IPS-11a (cell line): ENCODE measurements at regions not wholly inside any gene's neighbourhood (a gene's known extent, or its start where the extent isn't known, plus 50 kb on each side); places are given as distances from the start of the nearest gene placed in this dataset.

Experiments used
- H3K4me3 ChIP-seq: one replicate; pipeline ENCODE4 v1.5.1; 2013; ENCODE audit warnings: low read depth, low read length, control low read depth

DNA sequence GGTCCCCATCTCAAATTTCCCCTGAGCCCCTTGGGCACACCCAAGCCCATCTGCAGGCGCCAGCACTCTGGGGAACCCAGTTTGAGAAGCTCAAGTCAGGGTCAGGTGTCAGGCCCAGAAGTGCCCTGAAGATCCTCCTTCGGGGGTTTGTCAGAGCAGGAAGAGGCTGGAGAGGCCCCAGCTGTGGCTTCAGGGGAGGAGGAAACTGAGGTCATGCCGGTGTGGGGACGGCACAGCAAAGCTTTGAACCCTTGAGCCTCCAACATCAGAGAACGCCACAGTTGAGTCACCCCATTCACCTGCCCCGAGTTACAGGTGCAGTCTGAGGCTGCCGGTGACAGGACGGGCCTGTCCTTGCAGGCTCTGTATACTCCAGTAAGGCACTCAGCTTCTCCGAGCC is 140.2 kb upstream of the CIBAR2 start:
- H3K4me3 ChIP-seq, result no peak overlapping the region

- H3K4me3 ChIP-seq, result no peak overlapping the region
These were observed 141.0 kb upstream of the CIBAR2 start for GRCh38 chr16:85253084-85253941.

GRCh38 chr16:85254051-85254450 is 141.8 kb upstream of the CIBAR2 start:
- H3K4me3 ChIP-seq, result no peak overlapping the region

GRCh38 chr16:85254921-85255320 is 142.6 kb upstream of the CIBAR2 start:
- no peak overlapping the region for H3K4me3 ChIP-seq

DNA sequence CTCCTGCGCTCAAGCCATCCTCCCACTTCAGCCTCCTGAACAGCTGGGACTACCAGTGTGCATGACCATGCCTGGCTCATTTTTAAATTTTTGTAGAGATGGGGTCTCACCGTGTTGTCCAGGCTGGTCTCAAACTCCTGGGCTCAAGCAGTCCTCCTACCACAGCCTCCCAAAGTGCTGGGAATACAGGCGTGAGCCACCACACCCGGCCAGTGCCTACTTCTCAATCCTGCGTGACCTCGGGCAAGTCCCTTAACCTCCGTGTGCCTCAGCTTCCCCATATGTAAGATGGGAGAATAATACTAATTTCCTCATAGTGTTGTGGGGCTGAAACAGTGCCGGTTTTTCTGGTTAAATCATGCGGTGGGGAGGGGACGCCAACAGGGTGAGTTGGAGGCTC is 143.5 kb upstream of the CIBAR2 start:
- no peak overlapping the region for H3K4me3 ChIP-seq

- no peak overlapping the region for H3K4me3 ChIP-seq
These were observed 144.0 kb upstream of the CIBAR2 start for GRCh38 chr16:85256190-85256739.

DNA sequence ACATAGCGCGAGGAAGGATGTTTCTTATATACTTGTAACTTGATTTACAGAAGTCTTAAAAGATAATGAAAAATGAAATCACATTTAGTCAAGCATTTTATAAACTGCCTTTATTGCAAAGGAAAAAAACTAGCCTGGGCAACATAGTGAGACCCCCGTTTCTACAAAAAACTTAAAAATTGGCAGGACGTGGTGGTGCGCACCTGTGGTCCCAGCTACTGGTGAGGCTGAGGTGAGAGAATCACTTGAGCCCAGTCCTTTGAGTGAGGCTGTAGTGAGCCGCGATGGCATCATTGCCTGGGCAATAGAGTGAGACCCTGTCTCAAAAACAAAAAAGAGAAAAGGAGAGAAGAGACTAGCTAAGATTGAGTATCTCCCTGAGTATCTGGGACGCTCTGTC is 145.2 kb upstream of the CIBAR2 start:
- H3K4me3 ChIP-seq, result no peak overlapping the region

GRCh38 chr16:85258166-85258565 is 145.9 kb upstream of the CIBAR2 start:
- no peak overlapping the region for H3K4me3 ChIP-seq

GRCh38 chr16:85258629-85259028 is 146.4 kb upstream of the CIBAR2 start:
- H3K4me3 ChIP-seq, result no peak overlapping the region

DNA sequence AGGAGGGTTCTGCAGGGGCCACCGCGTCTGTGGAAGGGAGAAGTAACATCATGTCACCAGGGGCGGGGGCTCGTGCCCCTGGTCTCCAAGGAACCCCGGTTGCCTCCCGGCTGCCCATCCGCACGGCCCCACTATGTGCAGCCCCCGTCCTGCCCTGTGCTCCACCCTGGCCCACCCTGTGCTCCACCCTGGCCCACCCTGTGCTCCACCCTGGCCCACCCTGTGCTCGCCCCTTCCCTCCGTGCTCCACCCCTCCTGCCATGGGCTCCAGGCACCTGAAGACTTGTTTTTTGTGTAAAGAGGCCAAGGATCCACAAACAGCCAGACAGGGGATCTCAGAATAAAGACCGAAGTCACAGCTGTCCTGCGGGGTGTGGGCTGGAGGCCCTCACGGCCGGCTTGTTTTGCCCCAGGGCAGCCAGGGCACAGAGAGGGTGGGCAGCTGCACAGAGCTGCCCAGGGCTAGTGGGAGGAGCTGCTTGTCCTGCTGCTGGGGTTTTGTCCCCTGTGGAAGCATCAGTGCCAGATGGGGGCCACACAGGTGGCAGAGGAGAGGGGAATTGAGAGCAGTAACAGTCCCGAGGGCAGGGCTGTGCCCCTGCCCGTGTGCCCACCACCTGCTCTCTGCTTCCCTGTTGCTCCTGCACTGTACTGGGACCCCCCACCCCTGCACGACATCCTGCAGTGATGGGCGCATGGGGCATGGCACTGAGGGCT is 147.0 kb upstream of the CIBAR2 start:
- H3K4me3 ChIP-seq, result no peak overlapping the region

DNA sequence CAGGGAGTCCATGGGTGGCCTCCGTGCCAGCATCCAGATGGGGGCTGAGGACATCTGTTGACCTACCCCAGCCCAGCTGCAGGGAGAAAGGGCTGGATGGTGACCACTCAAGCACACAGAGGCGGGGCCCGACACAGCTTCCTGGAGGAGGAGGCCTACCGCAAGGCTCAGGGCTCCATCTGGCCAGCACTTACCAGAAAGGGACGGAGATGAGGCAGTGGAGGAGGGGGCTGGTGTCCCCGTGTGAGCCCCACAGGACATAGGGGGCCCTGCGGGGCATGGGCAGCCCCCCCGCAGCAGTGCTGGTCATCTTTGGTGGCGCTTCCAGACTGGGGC is 147.5 kb upstream of the CIBAR2 start:
- no peak overlapping the region for H3K4me3 ChIP-seq

- no peak overlapping the region for H3K4me3 ChIP-seq
These were observed 148.9 kb upstream of the CIBAR2 start for GRCh38 chr16:85261204-85261603.

GRCh38 chr16:85261657-85262557 is 149.6 kb upstream of the CIBAR2 start:
- no peak overlapping the region for H3K4me3 ChIP-seq

GRCh38 chr16:85262558-85263238 is 150.4 kb upstream of the CIBAR2 start:
- no peak overlapping the region for H3K4me3 ChIP-seq

- no peak overlapping the region for H3K4me3 ChIP-seq
These were observed 150.9 kb upstream of the CIBAR2 start for GRCh38 chr16:85263239-85263585.

GRCh38 chr16:85264752-85265151 is 152.5 kb upstream of the CIBAR2 start:
- H3K4me3 ChIP-seq, result no peak overlapping the region

DNA sequence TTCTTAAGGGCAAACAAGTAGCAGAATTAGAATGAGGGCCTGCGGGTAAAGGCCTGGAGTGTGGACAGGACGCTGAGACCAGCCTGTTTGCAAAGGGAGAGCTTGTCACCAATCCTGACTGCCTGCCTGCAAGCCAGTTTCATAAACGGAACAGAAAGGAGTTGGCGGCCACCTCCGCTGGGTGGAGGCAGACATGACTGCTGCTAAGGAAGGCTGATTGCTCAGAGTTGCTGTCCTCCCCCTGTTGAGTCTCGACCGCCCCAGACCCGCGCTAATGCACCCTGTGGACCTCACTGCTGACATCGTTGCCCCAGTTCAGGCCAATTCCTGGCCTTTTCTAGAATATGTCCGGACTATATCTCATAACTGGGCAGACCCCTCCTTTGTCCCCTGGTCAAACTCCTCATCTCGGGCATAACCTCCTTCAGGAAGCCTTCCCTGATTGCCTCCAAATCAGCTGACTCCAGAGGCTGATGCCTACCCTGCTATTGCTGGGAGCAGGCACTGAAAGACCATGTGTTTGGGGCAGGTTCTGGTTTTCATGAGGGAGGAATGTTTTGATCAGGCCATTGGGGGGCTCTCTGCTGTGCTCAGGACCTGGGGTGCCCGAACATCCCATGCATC is 153.0 kb upstream of the CIBAR2 start:
- no peak overlapping the region for H3K4me3 ChIP-seq

- no peak overlapping the region for H3K4me3 ChIP-seq
These were observed 153.5 kb upstream of the CIBAR2 start for GRCh38 chr16:85265810-85266209.

- no peak overlapping the region for H3K4me3 ChIP-seq
These were observed 154.6 kb upstream of the CIBAR2 start for GRCh38 chr16:85266857-85267256.

GRCh38 chr16:85267414-85267945 is 155.2 kb upstream of the CIBAR2 start:
- H3K4me3 ChIP-seq, result no peak overlapping the region
